Sigmoid colon (tissue), 6 donors: ENCODE measurements at regions not wholly inside any gene's neighbourhood (a gene's known extent, or its start where the extent isn't known, plus 50 kb on each side); places are given as distances from the start of the nearest gene placed in this dataset.

Experiments used
- DNase-seq: peaks from one replicate; pipeline ENCODE4 v3.0.0-alpha.2; 2019
- H3K27ac ChIP-seq, 4 donors: fragments of 200-600 bp; sonication (generic); one replicate each; pipeline ENCODE4 v1.5.1; 2016 to 2019; ENCODE audit warnings: mild to moderate bottlenecking in 1 of 4
- H3K27me3 ChIP-seq, 3 donors: fragments of 200-600 bp; sonication (generic); one replicate each; pipeline ENCODE4 v1.5.1; 2019; ENCODE audit warnings: mild to moderate bottlenecking in 1 of 3
- H3K36me3 ChIP-seq, 4 donors: fragments of 200-600 bp; sonication (generic); one replicate each; pipeline ENCODE4 v1.5.1; 2016 to 2019
- H3K4me1 ChIP-seq, 4 donors: fragments of 200-600 bp; sonication (generic); one replicate each; pipeline ENCODE4 v1.5.1; 2017 to 2019
- H3K4me3 ChIP-seq, 4 donors: fragments of 200-600 bp; sonication (generic); one replicate each; pipeline ENCODE4 v1.5.1; 2017 to 2019; ENCODE audit warnings: mild to moderate bottlenecking in 2 of 4, moderate library complexity in 1 of 4
- H3K9me3 ChIP-seq, 4 donors: fragments of 200-600 bp in 3 of 4; sonication (generic) in 3 of 4; one replicate each; pipeline versions ENCODE4 v1.5.1 to v1.6.1; 2013 to 2019
- CTCF ChIP-seq, 4 experiments: fragments of 450-650 bp in 3 of 4; fragments of 200-600 bp in 1 of 4; IDR thresholded peaks; one replicate each; pipeline ENCODE4 v1.5.1; 2016 to 2019; ENCODE audit warnings: antibody characterized with exemption in 4 of 4, mild to moderate bottlenecking in 3 of 4, moderate library complexity in 2 of 4
- EP300 ChIP-seq, 4 donors: sonication (generic); formaldehyde crosslinking; IDR thresholded peaks; one replicate each; pipeline ENCODE4 v1.6.1; 2017; ENCODE audit warnings: antibody characterized with exemption in 4 of 4
- POLR2A ChIP-seq, 2 donors: fragments of 450-650 bp; IDR thresholded peaks; one replicate each; pipeline ENCODE4 v1.6.1; 2016; ENCODE audit warnings: antibody characterized with exemption in 2 of 2, mild to moderate bottlenecking in 2 of 2, moderate library complexity in 2 of 2
- POLR2AphosphoS5 ChIP-seq, 4 donors: sonication (generic); formaldehyde crosslinking; IDR thresholded peaks; one replicate each; pipeline ENCODE4 v1.6.1; 2017; ENCODE audit warnings: antibody characterized with exemption in 4 of 4
- WGBS, 2 donors: extraction: QIAGEN DNeasy Blood & Tissue Kit; methylation state at CpG; one replicate each; pipeline ENCODE4 v1.1.7; 2013; 5-methylcytosine and 5-hydroxymethylcytosine counted together
- intact Hi-C: fragments of 100-400 bp; cut with DNase I; formaldehyde crosslinking; loops from one replicate; pipeline ENCODE4 v1.15.1; 2023
- donor health status: healthy with polysubstance abuse.
- donor health status: healthy.

- intact Hi-C loops = no loop called here
- no peak for TF ChIP-seq POLR2AphosphoS5 (IDR thresholded peaks at IDR 0.05)
- TF ChIP-seq CTCF (IDR thresholded peaks at IDR 0.05) = no peak
- no peak for TF ChIP-seq EP300 (IDR thresholded peaks at IDR 0.05)
- no peak for TF ChIP-seq POLR2A (IDR thresholded peaks at IDR 0.05)
- no peak overlapping the region for H3K27ac ChIP-seq
- H3K4me1 ChIP-seq = no peaks in the 10 kb centered on the region
- peaks cover 0 to 19% (median 5%) of the 10 kb centered on the region in 4 donors for H3K9me3 ChIP-seq
- no peak overlapping the region for H3K4me3 ChIP-seq
- no peak for DNase-seq
- H3K27me3 ChIP-seq = no peaks in the 10 kb centered on the region
- H3K36me3 ChIP-seq = no peaks in the 10 kb centered on the region
- WGBS, 2 donors = 26 to 52% methylated on average over 1 of the region's 1 CpG
Observed at GRCh38 chr2:62281663-62282062, 85.7 kb downstream of the B3GNT2 start.

GRCh38 chr2:62277688-62278087 lies 81.8 kb downstream of the B3GNT2 start:
- TF ChIP-seq EP300 (IDR thresholded peaks at IDR 0.05) = no peak
- no peak for TF ChIP-seq POLR2AphosphoS5 (IDR thresholded peaks at IDR 0.05)
- no peak for TF ChIP-seq POLR2A (IDR thresholded peaks at IDR 0.05)
- no peak for TF ChIP-seq CTCF (IDR thresholded peaks at IDR 0.05)
- no peaks in the 10 kb centered on the region for H3K36me3 ChIP-seq
- intact Hi-C loops = no loop called here
- H3K4me1 ChIP-seq = no peaks in the 10 kb centered on the region
- DNase-seq = no peak
- peaks cover 0 to 12% (median 2%) of the 10 kb centered on the region in 4 donors for H3K9me3 ChIP-seq
- no peaks in the 10 kb centered on the region for H3K27me3 ChIP-seq
- 99 to 100% methylated on average over 1 of the region's 1 CpG for WGBS, 2 donors
- H3K27ac ChIP-seq = no peak overlapping the region
- H3K4me3 ChIP-seq = no peak overlapping the region
